ENCODE measurements at regions not wholly inside any gene's neighbourhood (a gene's known extent, or its start where the extent isn't known, plus 50 kb on each side); places are given as distances from the start of the nearest gene placed in this dataset.

GRCh38 chr6:81517455-81517854 is 235.0 kb downstream of the TENT5A start:
- Histone ChIP-seq H3K9me3 (ENCODE audit: insufficient read depth in 2 of 2, low read depth in 1 of 2, low read length in 1 of 2) (no peaks in the 10 kb centered on the region), H3K79me2 (ENCODE audit: control insufficient read depth in 1 of 2, insufficient read depth in 2 of 2, low read length in 2 of 2) (no peaks in the 10 kb centered on the region), H2BK5ac (ENCODE audit: low read depth, low read length) (no peak overlapping the region), H2AFZ (ENCODE audit: low read length) (no peak overlapping the region), H3K18ac (ENCODE audit: extremely low read depth, low read length) (no peak overlapping the region), H2BK120ac (replicated peaks; ENCODE audit: low read depth, low read length) (no peak overlapping the region), H3K4ac (replicated peaks; ENCODE audit: insufficient read length, low read depth, low read length) (no peak overlapping the region), H3K79me1 (ENCODE audit: low read depth, low read length) (no peaks in the 10 kb centered on the region), H3K14ac (ENCODE audit: insufficient read length) (no peak overlapping the region), H3K4me1 (replicated peaks in 1 of 4; ENCODE audit: control insufficient read depth in 3 of 4, insufficient read depth in 4 of 4, low read length in 3 of 4) (no peaks in the 10 kb centered on the region), H2BK15ac (ENCODE audit: low read length) (no peak overlapping the region), H3K27me3 (replicated peaks in 1 of 4; ENCODE audit: control insufficient read depth in 3 of 4, extremely low read depth in 1 of 4, insufficient read depth in 3 of 4, low read length in 3 of 4) (no peaks in the 10 kb centered on the region), H4K8ac (ENCODE audit: extremely low read depth, insufficient read depth, low read length) (no peak overlapping the region), H2BK12ac (ENCODE audit: low read depth, low read length) (no peak overlapping the region), H2AK5ac (ENCODE audit: low read depth, low read length) (no peak overlapping the region), H4K20me1 (replicated peaks in 1 of 2; ENCODE audit: control insufficient read depth in 1 of 2, insufficient read depth in 2 of 2, low read length in 2 of 2) (no peaks in the 10 kb centered on the region), H3K9ac (replicated peaks in 1 of 4; ENCODE audit: extremely low read depth in 1 of 4, low read depth in 3 of 4, low read length in 3 of 4) (no peak overlapping the region), H2BK20ac (ENCODE audit: low read length) (no peak overlapping the region), H3K4me2 (ENCODE audit: insufficient read depth in 1 of 2, low read depth in 2 of 2, low read length in 2 of 2) (no peak overlapping the region), H3K56ac (replicated peaks; ENCODE audit: insufficient read length, low read depth, low read length) (no peak overlapping the region), H3K23me2 (ENCODE audit: low read depth, low read length) (peaks cover 1% of the 10 kb centered on the region; the same call in 1 of the 2 replicates), H4K5ac (ENCODE audit: insufficient read length, low read depth, low read length) (no peak overlapping the region), H3K27ac (ENCODE audit: low read depth, low read length) (no peak overlapping the region), H4K91ac (replicated peaks; ENCODE audit: insufficient read length, low read length) (no peak overlapping the region), H3K4me3 (ENCODE audit: extremely low read depth in 1 of 4, insufficient read depth in 2 of 4, low read depth in 3 of 4, low read length in 4 of 4) (no peak overlapping the region), H3K36me3 (ENCODE audit: control insufficient read depth in 2 of 4, insufficient read depth in 4 of 4, low read length in 3 of 4) (no peaks in the 10 kb centered on the region), H3K23ac (ENCODE audit: insufficient read length) (no peak overlapping the region)
- no peak for FAIRE-seq
- DNase-seq (ENCODE audit: low read depth in 1 of 2, low spot score in 2 of 2), result no peak
- WGBS, 2 experiments (ENCODE audit: extremely low coverage in 1 of 2, insufficient coverage in 1 of 2, insufficient read length in 1 of 2, insufficient replicate concordance in 2 of 2, low coverage in 1 of 2, low lambda C conversion rate in 2 of 2, missing lambda C conversion rate in 1 of 2), result 92% methylated on average over 3 of the region's 3 CpGs; no CpG with 5 or more reads in 1 of the 2 experiments
- POLR2A ChIA-PET (ENCODE audit: partially characterized antibody), result no interaction called here
- CTCF ChIA-PET (ENCODE audit: partially characterized antibody), result interaction anchor here (1.6 kb wide), 1 partner anchor 10 kb away, joined by 3 read pairs; no protein-coding TSS in a partner anchor
- TF ChIP-seq TCF12 (IDR thresholded peaks at IDR 0.05; ENCODE audit: low read depth, low read length), result no peak
- TF ChIP-seq POU5F1 (IDR thresholded peaks at IDR 0.05; ENCODE audit: low read depth, low read length), result no peak
- TF ChIP-seq HDAC2 (IDR thresholded peaks at IDR 0.05; ENCODE audit: borderline replicate concordance in 1 of 2, low read depth in 2 of 2, low read length in 2 of 2), result no peak
- no peak for TF ChIP-seq SAP30 (IDR thresholded peaks at IDR 0.05; ENCODE audit: insufficient read depth, insufficient replicate concordance, low read length)
- no peak for TF ChIP-seq SIN3A (conservative IDR thresholded peaks at IDR 0.05 in 1 of 2, IDR thresholded peaks at IDR 0.05 in 1 of 2; ENCODE audit: low read depth in 1 of 2, low read length in 2 of 2)
- TF ChIP-seq RNF2 (IDR thresholded peaks at IDR 0.05; ENCODE audit: borderline replicate concordance, low read depth, low read length, missing control alignments, poor library complexity, severe bottlenecking), result no peak
- TF ChIP-seq ZNF274 (IDR thresholded peaks at IDR 0.05; ENCODE audit: borderline replicate concordance, extremely low read depth, low read length), result no peak
- no peak for TF ChIP-seq JUND (IDR thresholded peaks at IDR 0.05; ENCODE audit: low read length)
- TF ChIP-seq SIRT6 (IDR thresholded peaks at IDR 0.05; ENCODE audit: low read length), result no peak
- TF ChIP-seq TEAD4 (IDR thresholded peaks at IDR 0.05; ENCODE audit: low read depth, low read length), result no peak
- TF ChIP-seq, protein P1, sequence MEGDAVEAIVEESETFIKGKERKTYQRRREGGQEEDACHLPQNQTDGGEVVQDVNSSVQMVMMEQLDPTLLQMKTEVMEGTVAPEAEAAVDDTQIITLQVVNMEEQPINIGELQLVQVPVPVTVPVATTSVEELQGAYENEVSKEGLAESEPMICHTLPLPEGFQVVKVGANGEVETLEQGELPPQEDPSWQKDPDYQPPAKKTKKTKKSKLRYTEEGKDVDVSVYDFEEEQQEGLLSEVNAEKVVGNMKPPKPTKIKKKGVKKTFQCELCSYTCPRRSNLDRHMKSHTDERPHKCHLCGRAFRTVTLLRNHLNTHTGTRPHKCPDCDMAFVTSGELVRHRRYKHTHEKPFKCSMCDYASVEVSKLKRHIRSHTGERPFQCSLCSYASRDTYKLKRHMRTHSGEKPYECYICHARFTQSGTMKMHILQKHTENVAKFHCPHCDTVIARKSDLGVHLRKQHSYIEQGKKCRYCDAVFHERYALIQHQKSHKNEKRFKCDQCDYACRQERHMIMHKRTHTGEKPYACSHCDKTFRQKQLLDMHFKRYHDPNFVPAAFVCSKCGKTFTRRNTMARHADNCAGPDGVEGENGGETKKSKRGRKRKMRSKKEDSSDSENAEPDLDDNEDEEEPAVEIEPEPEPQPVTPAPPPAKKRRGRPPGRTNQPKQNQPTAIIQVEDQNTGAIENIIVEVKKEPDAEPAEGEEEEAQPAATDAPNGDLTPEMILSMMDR (IDR thresholded peaks at IDR 0.05; ENCODE audit: control extremely low read depth in 1 of 3, insufficient read depth in 1 of 3, low read depth in 1 of 3, low read length in 3 of 3), result no peak
- TF ChIP-seq ASH2L (IDR thresholded peaks at IDR 0.05; ENCODE audit: low read length), result no peak

All from H1 (cell line).